IMR-90 (cell line): ENCODE measurements at regions not wholly inside any gene's neighbourhood (a gene's known extent, or its start where the extent isn't known, plus 50 kb on each side); places are given as distances from the start of the nearest gene placed in this dataset.

Experiments
- ATAC-seq: fragments of 200-7000 bp; cut with Tn5 transposase; 2 replicates; pipeline ENCODE4 v1.9.1; 2020; ENCODE audit warnings: low read depth, mild to moderate bottlenecking, moderate library complexity
- BruUV-seq: library from RNA; stranded (reverse); fragments of 400-500 nt; replicated peaks from 2 replicates; lab custom pipeline; 2021; lab: Mats Ljungman, UMichigan
- CTCF ChIA-PET: fragments of 300-600 bp; formaldehyde crosslinking; extraction: SDS; loops from one replicate; lab custom pipeline; 2021; ENCODE audit warnings: antibody characterized with exemption; lab: Yijun Ruan, JAX
- POLR2A ChIA-PET: fragments of 300-600 bp; sonication (Branson Sonifier 250); formaldehyde crosslinking; loops from one replicate; lab custom pipeline; 2022; ENCODE audit warnings: antibody characterized with exemption; ENCODE audit not compliant: unreplicated experiment; lab: Charles Lee
- DNase-seq: peaks from one replicate; pipeline ENCODE4 v3.0.0; 2013
- H2AFZ ChIP-seq: replicated peaks from 2 replicates; pipeline ENCODE3; 2013; ENCODE audit warnings: low read length, mild to moderate bottlenecking; ENCODE audit not compliant: poor library complexity
- H2AK5ac ChIP-seq: 2 replicates; pipeline ENCODE4 v1.6.1; 2013; ENCODE audit warnings: low read depth, low read length, inconsistent platforms
- H2AK9ac ChIP-seq: replicated peaks from 2 replicates; pipeline ENCODE3; 2013; ENCODE audit warnings: mild to moderate bottlenecking, low read depth, low read length, moderate library complexity; ENCODE audit not compliant: poor library complexity
- H2BK120ac ChIP-seq: 2 replicates; pipeline ENCODE4 v1.6.1; 2013; ENCODE audit warnings: low read depth, low read length, inconsistent platforms
- H2BK15ac ChIP-seq: 3 replicates; pipeline ENCODE4 v1.6.1; 2013; ENCODE audit warnings: low read depth, low read length, inconsistent platforms
- H2BK20ac ChIP-seq: 2 replicates; pipeline ENCODE4 v1.6.1; 2013; ENCODE audit warnings: low read depth, mild to moderate bottlenecking, inconsistent platforms, low read length, moderate library complexity
- H2BK5ac ChIP-seq: 2 replicates; pipeline ENCODE4 v1.6.1; 2013; ENCODE audit warnings: mild to moderate bottlenecking, low read depth, low read length, inconsistent platforms; ENCODE audit not compliant: poor library complexity, severe bottlenecking
- H3K14ac ChIP-seq: replicated peaks from 2 replicates; pipeline ENCODE4 v1.6.1; 2013; ENCODE audit warnings: low read depth, low read length, inconsistent platforms
- H3K18ac ChIP-seq: 2 replicates; pipeline ENCODE4 v1.6.1; 2013; ENCODE audit warnings: low read depth, low read length, control low read depth
- H3K23ac ChIP-seq: 2 replicates; pipeline ENCODE4 v1.6.1; 2013; ENCODE audit warnings: low read depth, low read length, inconsistent platforms
- H3K27ac ChIP-seq: 2 replicates; pipeline ENCODE4 v1.5.1; 2013; ENCODE audit warnings: mild to moderate bottlenecking, control low read depth, low read length; ENCODE audit not compliant: insufficient read depth
- H3K27me3 ChIP-seq: 2 replicates; pipeline ENCODE4 v1.6.1; 2013; ENCODE audit warnings: low read length; ENCODE audit not compliant: control insufficient read depth, insufficient read depth
- H3K36me3 ChIP-seq: 2 replicates; pipeline ENCODE4 v1.6.1; 2013; ENCODE audit warnings: low read length, mixed read lengths; ENCODE audit not compliant: control insufficient read depth, insufficient read depth
- H3K4ac ChIP-seq: 2 replicates; pipeline ENCODE4 v1.6.1; 2013; ENCODE audit warnings: low read depth, low read length, inconsistent platforms
- H3K4me1 ChIP-seq: 2 replicates; pipeline ENCODE4 v1.6.1; 2013; ENCODE audit warnings: low read length, mixed read lengths; ENCODE audit not compliant: control insufficient read depth, insufficient read depth
- H3K4me2 ChIP-seq: 2 replicates; pipeline ENCODE4 v1.6.1; 2013; ENCODE audit warnings: low read depth, mild to moderate bottlenecking, control low read depth, low read length, moderate library complexity
- H3K4me3 ChIP-seq: 2 replicates; pipeline ENCODE4 v1.5.1; 2013; ENCODE audit warnings: low read depth, mild to moderate bottlenecking, control low read depth, low read length, moderate library complexity; ENCODE audit not compliant: insufficient read depth
- H3K56ac ChIP-seq: 2 replicates; pipeline ENCODE4 v1.6.1; 2013; ENCODE audit warnings: low read length, inconsistent platforms; ENCODE audit not compliant: insufficient read depth; ENCODE audit errors: extremely low read depth
- H3K79me1 ChIP-seq, 2 experiments: 2 replicates each; pipeline ENCODE4 v1.6.1; 2013; ENCODE audit warnings: low read length in 2 of 2, inconsistent platforms in 1 of 2, low read depth in 1 of 2
- H3K9ac ChIP-seq: 2 replicates; pipeline ENCODE4 v1.6.1; 2013; ENCODE audit warnings: low read depth, low read length, control low read depth
- H3K9me1 ChIP-seq: 2 replicates; pipeline ENCODE4 v1.6.1; 2013; ENCODE audit warnings: low read length, inconsistent platforms; ENCODE audit not compliant: insufficient read depth
- H3K9me3 ChIP-seq: 2 replicates; pipeline ENCODE4 v1.6.1; 2013; ENCODE audit warnings: low read length; ENCODE audit not compliant: control insufficient read depth, insufficient read depth
- H4K20me1 ChIP-seq: 2 replicates; pipeline ENCODE4 v1.6.1; 2013; ENCODE audit warnings: low read length, inconsistent platforms; ENCODE audit not compliant: insufficient read depth
- H4K5ac ChIP-seq: 2 replicates; pipeline ENCODE4 v1.6.1; 2013; ENCODE audit warnings: mild to moderate bottlenecking, low read depth, low read length, control low read depth
- H4K8ac ChIP-seq, 2 experiments: 2 replicates each; pipeline ENCODE4 v1.6.1; 2013; ENCODE audit warnings: low read depth in 2 of 2, low read length in 2 of 2, control low read depth in 1 of 2, inconsistent platforms in 1 of 2
- H4K91ac ChIP-seq: 2 replicates; pipeline ENCODE4 v1.6.1; 2013; ENCODE audit warnings: low read depth, low read length, inconsistent platforms; ENCODE audit not compliant: insufficient read depth
- BHLHE40 ChIP-seq: fragments of 150-350 bp; IDR thresholded peaks from 2 replicates; pipeline ENCODE4 v1.6.1; 2016; ENCODE audit warnings: mild to moderate bottlenecking, low read depth, low read length
- CEBPB ChIP-seq: IDR thresholded peaks from 2 replicates; pipeline ENCODE4 v1.6.1; 2012; ENCODE audit warnings: low read depth, low read length, improper control_type of control experiment
- CHD1 ChIP-seq: IDR thresholded peaks from 2 replicates; pipeline ENCODE4 v1.6.1; 2012; ENCODE audit warnings: low read depth, low read length, improper control_type of control experiment
- CTCF ChIP-seq: conservative IDR thresholded peaks from 2 replicates; pipeline ENCODE4 v1.5.1; 2012; ENCODE audit warnings: mild to moderate bottlenecking, low read depth, low read length, improper control_type of control experiment
- ELK1 ChIP-seq: fragments of 150-350 bp; IDR thresholded peaks from 2 replicates; pipeline ENCODE4 v1.6.1; 2016; ENCODE audit warnings: low read depth, mild to moderate bottlenecking, low read length, moderate library complexity, borderline replicate concordance
- FOS ChIP-seq: fragments of 150-350 bp; IDR thresholded peaks from 2 replicates; pipeline ENCODE4 v1.6.1; 2016; ENCODE audit warnings: low read depth, low read length
- MAFK ChIP-seq: IDR thresholded peaks from 2 replicates; pipeline ENCODE4 v1.6.1; 2012; ENCODE audit warnings: low read depth, low read length, improper control_type of control experiment
- MAZ ChIP-seq: IDR thresholded peaks from 2 replicates; pipeline ENCODE4 v1.6.1; 2012; ENCODE audit warnings: low read depth, mild to moderate bottlenecking, low read length, improper control_type of control experiment, moderate library complexity, borderline replicate concordance
- MXI1 ChIP-seq: IDR thresholded peaks from 2 replicates; pipeline ENCODE4 v1.6.1; 2012; ENCODE audit warnings: low read depth, mild to moderate bottlenecking, low read length, moderate library complexity, borderline replicate concordance
- NFE2L2 ChIP-seq: fragments of 150-350 bp; IDR thresholded peaks from 2 replicates; pipeline ENCODE4 v1.6.1; 2016; ENCODE audit warnings: low read depth, mild to moderate bottlenecking, low read length
- POLR2A ChIP-seq: IDR thresholded peaks from 2 replicates; pipeline ENCODE4 v1.6.1; 2012; ENCODE audit warnings: mild to moderate bottlenecking, low read depth, low read length
- RAD21 ChIP-seq: IDR thresholded peaks from 2 replicates; pipeline ENCODE4 v1.6.1; 2012; ENCODE audit warnings: low read length, improper control_type of control experiment
- RCOR1 ChIP-seq: IDR thresholded peaks from 2 replicates; pipeline ENCODE4 v1.6.1; 2012; ENCODE audit warnings: mild to moderate bottlenecking, low read length, improper control_type of control experiment; ENCODE audit not compliant: insufficient replicate concordance
- RFX5 ChIP-seq: IDR thresholded peaks from 2 replicates; pipeline ENCODE4 v1.8.0; 2012; ENCODE audit warnings: low read depth, mild to moderate bottlenecking, low read length, moderate library complexity
- SMC3 ChIP-seq: fragments of 150-350 bp; IDR thresholded peaks from 2 replicates; pipeline ENCODE4 v1.6.1; 2016; ENCODE audit warnings: low read depth, mild to moderate bottlenecking, antibody characterized with exemption, low read length, moderate library complexity
- WGBS, 2 experiments: methylation state at CpG; one replicate each; pipeline versions ENCODE4 v1.1.5 to v1.1.7; 2013; ENCODE audit warnings: missing lambda C conversion rate in 2 of 2; ENCODE audit not compliant: insufficient read length in 1 of 2; ENCODE audit errors: extremely low coverage in 2 of 2; 5-methylcytosine and 5-hydroxymethylcytosine counted together
- dilution Hi-C: fragments of 300-500 bp; cut with HindIII; formaldehyde crosslinking; loops from one replicate; pipeline ENCODE4 v1.14.3; 2018; ENCODE audit warnings: low sequenced_read_pairs; ENCODE audit not compliant: unreplicated experiment
- in situ Hi-C: fragments of 300-500 bp; cut with MboI; formaldehyde crosslinking; loops from 3 replicates; pipeline ENCODE4 v1.14.3; 2019; ENCODE audit warnings: low sequenced_read_pairs, inconsistent platforms, mixed read lengths
- intact Hi-C: fragments of 100-400 bp; cut with micrococcal nuclease; formaldehyde crosslinking; loops from 2 replicates; pipeline ENCODE4 v1.10.0; 2022
- TF ChIP-seq, protein P1 (sequence below): fragments of 150-350 bp; IDR thresholded peaks from 2 replicates; pipeline ENCODE4 v1.6.1; 2017; ENCODE audit warnings: mild to moderate bottlenecking, antibody characterized with exemption, low read length, low read depth

- peak overlapping the region; percentile 14; the same call in 1 of the 2 replicates for H2BK20ac ChIP-seq
- H2AK5ac ChIP-seq: no peak overlapping the region; the same call in none of the 2 replicates
- peak overlapping the region; percentile 64; the same call in 1 of the 2 replicates for H2BK120ac ChIP-seq
- H3K23ac ChIP-seq: no peak overlapping the region
- no peak overlapping the region for H3K27ac ChIP-seq
- H3K4ac ChIP-seq: peak overlapping the region; percentile 60; the same call in 1 of the 2 replicates
- BruUV-seq: no TSS peak
- in situ Hi-C loops: no loop called here
- no peak overlapping the region for H2AK9ac ChIP-seq
- peaks cover 7% of the 10 kb centered on the region for H3K9me1 ChIP-seq
- H3K4me3 ChIP-seq: no peak overlapping the region
- no peaks in the 10 kb centered on the region for H3K27me3 ChIP-seq
- H4K5ac ChIP-seq: no peak overlapping the region
- H3K79me1 ChIP-seq: no peaks in the 10 kb centered on the region; a peak in 1 of 4 replicates
- H2BK15ac ChIP-seq: 0 out of 3 replicates have a peak overlapping the region, but pooled peaks have one; percentile 59
- H3K4me1 ChIP-seq: peaks cover 3% of the 10 kb centered on the region
- no peak overlapping the region for H3K9ac ChIP-seq
- ATAC-seq (no peak), DNase-seq (no peak)
- peak overlapping the region in 1 of 2 experiments; percentile 28; a peak in 1 of 4 replicates for H4K8ac ChIP-seq
- H2BK5ac ChIP-seq: no peak overlapping the region
- H3K4me2 ChIP-seq: no peak overlapping the region
- TF ChIP-seq CHD1 (no peak), POLR2A (no peak), ELK1 (no peak), FOS (no peak), MAFK (no peak), MXI1 (no peak), CTCF (no peak), MAZ (no peak), RAD21 (no peak), BHLHE40 (no peak), SMC3 (no peak), RCOR1 (no peak), NFE2L2 (no peak), CEBPB (no peak), RFX5 (no peak)
- TF ChIP-seq, protein P1, sequence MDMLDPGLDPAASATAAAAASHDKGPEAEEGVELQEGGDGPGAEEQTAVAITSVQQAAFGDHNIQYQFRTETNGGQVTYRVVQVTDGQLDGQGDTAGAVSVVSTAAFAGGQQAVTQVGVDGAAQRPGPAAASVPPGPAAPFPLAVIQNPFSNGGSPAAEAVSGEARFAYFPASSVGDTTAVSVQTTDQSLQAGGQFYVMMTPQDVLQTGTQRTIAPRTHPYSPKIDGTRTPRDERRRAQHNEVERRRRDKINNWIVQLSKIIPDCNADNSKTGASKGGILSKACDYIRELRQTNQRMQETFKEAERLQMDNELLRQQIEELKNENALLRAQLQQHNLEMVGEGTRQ: no peak
- no peak overlapping the region for H3K18ac ChIP-seq
- peak overlapping the region; percentile 60 for H2AFZ ChIP-seq
- no peaks in the 10 kb centered on the region for H3K36me3 ChIP-seq
- H3K9me3 ChIP-seq: no peaks in the 10 kb centered on the region
- POLR2A ChIA-PET: no interaction called here
- H3K14ac ChIP-seq: no peak overlapping the region
- no peak overlapping the region for H4K91ac ChIP-seq
- H4K20me1 ChIP-seq: no peaks in the 10 kb centered on the region
- no peak overlapping the region for H3K56ac ChIP-seq
- dilution Hi-C loops: no loop called here
- 100% methylated on average over 2 of the region's 3 CpGs; no CpG with 5 or more reads in 1 of the 2 experiments for WGBS, 2 experiments
- intact Hi-C loops: no loop called here
- CTCF ChIA-PET: no interaction called here
These were observed 137.5 kb downstream of the BTBD3 start for GRCh38 chr20:12055161-12055560.
